Middle frontal gyrus (tissue), 1 donor: ENCODE measurements at regions not wholly inside any gene's neighbourhood (a gene's known extent, or its start where the extent isn't known, plus 50 kb on each side); places are given as distances from the start of the nearest gene placed in this dataset.
"Not testable (repeated sequence)": the region's sequence is repeated elsewhere in the genome, so short reads cannot be mapped to it uniquely, and the experiment has no call there.

ENCODE experiments used
- DNase-seq: peaks from one replicate; pipeline ENCODE4 v3.0.0-alpha.2; 2015; ENCODE audit warnings: low spot score; ENCODE audit errors: extremely low spot score

- not testable (repeated sequence) for DNase-seq
These were observed 190.7 kb upstream of the VIPR2 start for GRCh38 chr7:159335181-159335926.

GRCh38 chr7:159332854-159333479, 188.3 kb upstream of the VIPR2 start:
- not testable (repeated sequence) for DNase-seq

- no peak for DNase-seq
These were observed 186.8 kb upstream of the VIPR2 start for GRCh38 chr7:159331462-159331861.

- DNase-seq: no peak
These were observed 185.2 kb upstream of the VIPR2 start for GRCh38 chr7:159329818-159330378.

- no peak for DNase-seq
These were observed 183.4 kb upstream of the VIPR2 start for GRCh38 chr7:159328096-159328495.

GRCh38 chr7:159323359-159323758, 178.7 kb upstream of the VIPR2 start:
- DNase-seq: no peak

GRCh38 chr7:159321278-159321677, 176.6 kb upstream of the VIPR2 start:
- no peak for DNase-seq

- no peak for DNase-seq
These were observed 174.2 kb upstream of the VIPR2 start for GRCh38 chr7:159318682-159319351.

GRCh38 chr7:159317294-159317693, 172.6 kb upstream of the VIPR2 start:
- no peak for DNase-seq

- no peak for DNase-seq
These were observed 166.5 kb upstream of the VIPR2 start for GRCh38 chr7:159311172-159311494.

- no peak for DNase-seq
These were observed 165.9 kb upstream of the VIPR2 start for GRCh38 chr7:159310457-159311171.

GRCh38 chr7:159309214-159309613, 164.5 kb upstream of the VIPR2 start:
- DNase-seq: not testable (repeated sequence)

- no peak for DNase-seq
These were observed 161.3 kb upstream of the VIPR2 start for GRCh38 chr7:159306012-159306411.

- not testable (repeated sequence) for DNase-seq
These were observed 160.5 kb upstream of the VIPR2 start for GRCh38 chr7:159305185-159305584.

GRCh38 chr7:159303510-159303909, 158.8 kb upstream of the VIPR2 start:
- not testable (repeated sequence) for DNase-seq

GRCh38 chr7:159296093-159296681, 151.5 kb upstream of the VIPR2 start:
- no peak for DNase-seq

- not testable (repeated sequence) for DNase-seq
These were observed 141.8 kb upstream of the VIPR2 start for GRCh38 chr7:159286487-159286886.

- DNase-seq: no peak
These were observed 136.9 kb upstream of the VIPR2 start for GRCh38 chr7:159281573-159281972.

- no peak for DNase-seq
These were observed 135.3 kb upstream of the VIPR2 start for GRCh38 chr7:159280008-159280407.

- no peak for DNase-seq
These were observed 128.1 kb upstream of the VIPR2 start for GRCh38 chr7:159272739-159273138.

GRCh38 chr7:159271781-159272180, 127.1 kb upstream of the VIPR2 start:
- no peak for DNase-seq
